ENCODE measurements at regions not wholly inside any gene's neighbourhood (a gene's known extent, or its start where the extent isn't known, plus 50 kb on each side); places are given as distances from the start of the nearest gene placed in this dataset.

GRCh38 chr4:15343000-15343399 lies 84.8 kb upstream of the C1QTNF7 start:
- no peak overlapping the region for H3K4me3 ChIP-seq
- DNase-seq = no peak
- H3K36me3 ChIP-seq = no peaks in the 10 kb centered on the region
- intact Hi-C loops (cut with DNase I; ENCODE audit: low total_unique reads) = no loop called here
- H3K4me1 ChIP-seq = peaks cover 0 to 21% (median 12%) of the 10 kb centered on the region in 6 donors
- 94 to 98% (median 96%) methylated on average over 4 of the region's 4 CpGs for WGBS, 5 donors
- no peaks in the 10 kb centered on the region for H3K27me3 ChIP-seq (replicated peaks in 1 of 7)
- no peak for TF ChIP-seq POLR2A (IDR thresholded peaks at IDR 0.05)
- TF ChIP-seq POLR2AphosphoS5 (IDR thresholded peaks at IDR 0.05) = no peak
- TF ChIP-seq CTCF (IDR thresholded peaks at IDR 0.05 in 8 of 11, conservative IDR thresholded peaks at IDR 0.05 in 3 of 11) = no peak
- H3K9me3 ChIP-seq = no peaks in the 10 kb centered on the region
- peak overlapping the region in 1 of 8 donors; percentile 61 for H3K27ac ChIP-seq

- 29 to 45% (median 38%) methylated on average over 2 of the region's 2 CpGs for WGBS, 5 donors
- DNase-seq = no peak
- intact Hi-C loops (cut with DNase I; ENCODE audit: low total_unique reads) = no loop called here
- Histone ChIP-seq H3K4me3 (no peak overlapping the region), H3K9me3 (no peaks in the 10 kb centered on the region), H3K4me1 (peaks cover 0 to 24% (median 12%) of the 10 kb centered on the region in 6 donors), H3K27ac (no peak overlapping the region), H3K36me3 (no peaks in the 10 kb centered on the region), H3K27me3 (replicated peaks in 1 of 7) (no peaks in the 10 kb centered on the region)
- TF ChIP-seq POLR2AphosphoS5 (IDR thresholded peaks at IDR 0.05) (no peak), CTCF (IDR thresholded peaks at IDR 0.05 in 8 of 11, conservative IDR thresholded peaks at IDR 0.05 in 3 of 11) (no peak), POLR2A (IDR thresholded peaks at IDR 0.05) (no peak)
These were observed 84.3 kb upstream of the C1QTNF7 start for GRCh38 chr4:15343581-15343980.

GRCh38 chr4:15344041-15344440 lies 83.8 kb upstream of the C1QTNF7 start:
- DNase-seq = no peak
- intact Hi-C loops (cut with DNase I; ENCODE audit: low total_unique reads) = no loop called here
- Histone ChIP-seq H3K9me3 (no peaks in the 10 kb centered on the region), H3K27me3 (replicated peaks in 1 of 7) (no peaks in the 10 kb centered on the region), H3K4me3 (no peak overlapping the region), H3K4me1 (peaks cover 1 to 29% (median 12%) of the 10 kb centered on the region in 6 donors), H3K27ac (no peak overlapping the region), H3K36me3 (no peaks in the 10 kb centered on the region)
- 51 to 73% (median 71%) methylated on average over 2 of the region's 2 CpGs for WGBS, 5 donors
- TF ChIP-seq POLR2AphosphoS5 (IDR thresholded peaks at IDR 0.05) (no peak), POLR2A (IDR thresholded peaks at IDR 0.05) (no peak), CTCF (IDR thresholded peaks at IDR 0.05 in 8 of 11, conservative IDR thresholded peaks at IDR 0.05 in 3 of 11) (no peak)

DNA sequence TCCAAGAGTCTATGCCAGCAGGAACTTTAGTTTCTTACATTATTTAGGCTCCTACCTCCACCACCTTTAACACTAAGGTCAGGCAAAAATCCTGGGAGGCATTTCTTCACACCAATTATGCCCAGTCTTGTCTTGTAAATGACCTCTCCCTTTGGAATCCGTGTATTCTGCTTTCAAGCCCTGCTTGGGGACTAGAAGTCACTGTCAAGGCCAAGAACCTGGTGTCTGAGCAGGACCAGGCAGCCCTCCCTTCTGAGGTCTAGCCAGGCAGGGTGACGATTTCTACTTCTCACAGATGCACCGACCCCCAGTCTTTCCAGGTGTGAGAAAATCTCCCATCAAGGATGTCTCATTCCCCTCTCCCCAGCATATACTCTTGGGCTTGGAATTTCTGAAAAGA lies 82.7 kb upstream of the C1QTNF7 start:
- intact Hi-C loops (cut with DNase I; ENCODE audit: low total_unique reads) = no loop called here
- 47 to 66% (median 58%) methylated on average over 3 of the region's 3 CpGs for WGBS, 5 donors
- Histone ChIP-seq H3K4me3 (no peak overlapping the region), H3K36me3 (no peaks in the 10 kb centered on the region), H3K27me3 (replicated peaks in 1 of 7) (no peaks in the 10 kb centered on the region), H3K4me1 (peaks cover 3 to 38% (median 16%) of the 10 kb centered on the region in 6 donors), H3K9me3 (no peaks in the 10 kb centered on the region), H3K27ac (peak overlapping the region in 2 of 8 donors; percentile 8 to 36)
- no peak for TF ChIP-seq POLR2AphosphoS5 (IDR thresholded peaks at IDR 0.05)
- TF ChIP-seq POLR2A (IDR thresholded peaks at IDR 0.05) = no peak
- no peak for TF ChIP-seq CTCF (IDR thresholded peaks at IDR 0.05 in 8 of 11, conservative IDR thresholded peaks at IDR 0.05 in 3 of 11)
- no peak for DNase-seq
